Gastrocnemius medialis (tissue), 4 donors: ENCODE measurements at regions not wholly inside any gene's neighbourhood (a gene's known extent, or its start where the extent isn't known, plus 50 kb on each side); places are given as distances from the start of the nearest gene placed in this dataset.
"Not testable (repeated sequence)": the region's sequence is repeated elsewhere in the genome, so short reads cannot be mapped to it uniquely, and the experiment has no call there.

Source experiments
- ATAC-seq, 2 donors: fragments of 150-250 bp; one replicate each; pipeline ENCODE4 v1.9.1; 2016
- DNase-seq, 2 donors: peaks; one replicate each; pipeline ENCODE4 v3.0.0-alpha.2; 2019
- H3K27ac ChIP-seq, 4 donors: fragments of 200-600 bp; sonication (generic); 1 replicate in 1 of 4; 2 replicates in 3 of 4; pipeline ENCODE4 v1.5.1; 2016 to 2018; ENCODE audit warnings: mild to moderate bottlenecking in 2 of 4, moderate library complexity in 1 of 4
- H3K27me3 ChIP-seq, 3 donors: fragments of 200-600 bp; sonication (generic) in 2 of 3; 1 replicate in 1 of 3; 2 replicates in 2 of 3; pipeline versions ENCODE4 v1.5.1 to v1.6.0; 2016 to 2019; ENCODE audit warnings: mild to moderate bottlenecking in 1 of 3, moderate library complexity in 1 of 3
- H3K36me3 ChIP-seq, 2 donors: fragments of 200-600 bp; sonication (generic) in 1 of 2; one replicate each; pipeline ENCODE4 v1.5.1; 2017 to 2018
- H3K4me1 ChIP-seq, 2 donors: fragments of 200-600 bp; sonication (generic) in 1 of 2; one replicate each; pipeline ENCODE4 v1.5.1; 2016 to 2017; ENCODE audit warnings: mild to moderate bottlenecking in 2 of 2
- H3K4me3 ChIP-seq, 4 donors: fragments of 200-600 bp; sonication (generic) in 3 of 4; 1 replicate in 1 of 4; 2 replicates in 3 of 4; pipeline ENCODE4 v1.5.1; 2016 to 2019; ENCODE audit warnings: mild to moderate bottlenecking in 2 of 4
- H3K9me3 ChIP-seq, 3 donors: fragments of 200-600 bp; sonication (generic) in 2 of 3; 1 replicate in 1 of 3; 2 replicates in 2 of 3; pipeline ENCODE4 v1.5.1; 2016 to 2019
- POLR2A ChIP-seq, 2 donors: fragments of 450-650 bp; IDR thresholded peaks; one replicate each; pipeline ENCODE4 v1.6.1; 2017; ENCODE audit warnings: antibody characterized with exemption in 2 of 2, mild to moderate bottlenecking in 2 of 2, moderate library complexity in 2 of 2
- in situ Hi-C, 4 donors: fragments of 200-750 bp; cut with MboI; loops; one replicate each; pipeline versions ENCODE4 v1.15.0 to v1.8.0; 2017; ENCODE audit warnings: low sequenced_read_pairs in 4 of 4
- intact Hi-C: fragments of 100-400 bp; cut with DNase I; formaldehyde crosslinking; loops from one replicate; pipeline ENCODE4 v1.15.1; 2023; ENCODE audit warnings: low total_unique reads
- TF ChIP-seq, protein P1 (sequence below), 5 experiments: fragments of 450-650 bp in 3 of 5; fragments of 200-600 bp in 2 of 5; sonication (generic) in 2 of 5; IDR thresholded peaks in 4 of 5; conservative IDR thresholded peaks in 1 of 5; 1 replicate in 4 of 5; 2 replicates in 1 of 5; pipeline ENCODE4 v1.5.1; 2016 to 2019; ENCODE audit warnings: antibody characterized with exemption in 5 of 5, mild to moderate bottlenecking in 3 of 5, moderate library complexity in 3 of 5

DNA sequence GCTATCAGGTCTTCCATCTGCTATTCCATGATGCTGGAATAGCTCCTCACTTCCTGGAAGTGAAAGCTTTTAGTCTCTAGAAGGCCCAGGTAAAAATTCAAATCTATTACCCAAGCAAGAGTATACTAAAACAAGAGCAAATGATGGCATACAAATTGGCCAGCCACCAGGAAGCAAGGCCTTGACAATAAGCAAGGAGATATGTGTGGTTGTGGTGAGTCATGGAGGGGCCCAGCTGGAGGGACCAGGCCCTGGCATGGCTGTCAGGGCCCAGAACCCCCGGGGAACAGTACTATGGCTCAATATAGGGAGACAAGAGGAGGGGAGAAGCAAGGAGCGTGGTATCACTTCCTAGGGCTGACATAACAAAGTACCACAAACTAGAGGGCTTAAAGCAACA is 358.7 kb downstream of the RRAGC start:
- no peak for TF ChIP-seq POLR2A (IDR thresholded peaks at IDR 0.05)
- TF ChIP-seq, protein P1, sequence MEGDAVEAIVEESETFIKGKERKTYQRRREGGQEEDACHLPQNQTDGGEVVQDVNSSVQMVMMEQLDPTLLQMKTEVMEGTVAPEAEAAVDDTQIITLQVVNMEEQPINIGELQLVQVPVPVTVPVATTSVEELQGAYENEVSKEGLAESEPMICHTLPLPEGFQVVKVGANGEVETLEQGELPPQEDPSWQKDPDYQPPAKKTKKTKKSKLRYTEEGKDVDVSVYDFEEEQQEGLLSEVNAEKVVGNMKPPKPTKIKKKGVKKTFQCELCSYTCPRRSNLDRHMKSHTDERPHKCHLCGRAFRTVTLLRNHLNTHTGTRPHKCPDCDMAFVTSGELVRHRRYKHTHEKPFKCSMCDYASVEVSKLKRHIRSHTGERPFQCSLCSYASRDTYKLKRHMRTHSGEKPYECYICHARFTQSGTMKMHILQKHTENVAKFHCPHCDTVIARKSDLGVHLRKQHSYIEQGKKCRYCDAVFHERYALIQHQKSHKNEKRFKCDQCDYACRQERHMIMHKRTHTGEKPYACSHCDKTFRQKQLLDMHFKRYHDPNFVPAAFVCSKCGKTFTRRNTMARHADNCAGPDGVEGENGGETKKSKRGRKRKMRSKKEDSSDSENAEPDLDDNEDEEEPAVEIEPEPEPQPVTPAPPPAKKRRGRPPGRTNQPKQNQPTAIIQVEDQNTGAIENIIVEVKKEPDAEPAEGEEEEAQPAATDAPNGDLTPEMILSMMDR (IDR thresholded peaks at IDR 0.05 in 4 of 5, conservative IDR thresholded peaks at IDR 0.05 in 1 of 5): no peak
- Histone ChIP-seq H3K4me1 (no peaks in the 10 kb centered on the region), H3K4me3 (no peak overlapping the region), H3K27ac (no peak overlapping the region), H3K27me3 (peaks cover 0 to 4% (median 3%) of the 10 kb centered on the region in 3 donors), H3K9me3 (no peaks in the 10 kb centered on the region), H3K36me3 (no peaks in the 10 kb centered on the region)
- in situ Hi-C loops (no loop called here), intact Hi-C loops (no loop called here)
- no peak for DNase-seq
- no peak for ATAC-seq

DNA sequence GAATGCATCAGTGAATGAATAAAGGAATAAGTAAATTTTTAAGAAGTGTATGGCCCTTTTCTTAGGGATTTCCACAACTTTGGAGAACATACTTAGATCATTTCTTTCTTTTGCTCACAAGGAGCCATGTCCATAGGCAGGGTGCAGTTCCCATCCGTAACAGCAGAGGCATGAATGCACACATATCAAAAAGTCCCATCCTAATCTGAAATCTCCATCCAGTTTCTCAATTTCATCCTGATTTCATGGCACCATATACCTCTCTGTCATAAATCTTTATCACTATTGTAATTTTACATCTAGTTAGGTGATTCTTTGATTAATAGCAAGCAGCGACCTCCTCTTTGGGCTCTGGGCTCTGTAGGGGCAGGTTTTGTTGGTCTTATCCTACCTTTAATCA is 359.2 kb downstream of the RRAGC start:
- no peak for ATAC-seq
- Histone ChIP-seq H3K27ac (no peak overlapping the region), H3K27me3 (peaks cover 0 to 4% (median 0%) of the 10 kb centered on the region in 3 donors), H3K36me3 (no peaks in the 10 kb centered on the region), H3K4me3 (no peak overlapping the region), H3K4me1 (no peaks in the 10 kb centered on the region), H3K9me3 (no peaks in the 10 kb centered on the region)
- no peak for DNase-seq
- in situ Hi-C loops (no loop called here), intact Hi-C loops (no loop called here)
- TF ChIP-seq, protein P1 (IDR thresholded peaks at IDR 0.05 in 4 of 5, conservative IDR thresholded peaks at IDR 0.05 in 1 of 5): no peak
- TF ChIP-seq POLR2A (IDR thresholded peaks at IDR 0.05): no peak

DNA sequence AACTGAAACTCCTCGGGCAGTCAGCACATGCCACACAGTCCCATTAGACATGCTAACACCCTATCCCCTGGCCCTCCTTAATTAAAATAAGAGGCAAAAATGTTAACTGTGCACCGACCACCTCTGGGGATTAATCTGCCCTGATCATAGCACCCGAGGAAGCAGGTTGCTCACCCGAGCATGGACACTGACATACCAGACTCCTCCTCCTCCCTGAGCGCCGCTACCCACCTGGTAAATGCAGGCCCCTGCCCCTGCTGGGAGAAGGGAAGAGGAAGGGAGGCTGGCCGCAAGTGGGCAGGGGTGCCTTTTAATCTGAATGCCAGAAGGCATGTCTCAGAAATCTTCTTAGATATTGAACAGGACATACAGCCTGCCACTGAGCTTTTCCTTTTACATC is 360.9 kb downstream of the RRAGC start:
- H3K4me3 ChIP-seq: no peak overlapping the region
- H3K9me3 ChIP-seq: no peaks in the 10 kb centered on the region
- DNase-seq: no peak
- H3K27me3 ChIP-seq: peaks cover 0 to 2% (median 0%) of the 10 kb centered on the region in 3 donors
- no peak for ATAC-seq
- TF ChIP-seq, protein P1 (IDR thresholded peaks at IDR 0.05 in 4 of 5, conservative IDR thresholded peaks at IDR 0.05 in 1 of 5): no peak
- no peak for TF ChIP-seq POLR2A (IDR thresholded peaks at IDR 0.05)
- intact Hi-C loops (no loop called here), in situ Hi-C loops (no loop called here)
- H3K4me1 ChIP-seq: no peaks in the 10 kb centered on the region
- no peaks in the 10 kb centered on the region for H3K36me3 ChIP-seq
- H3K27ac ChIP-seq: no peak overlapping the region

DNA sequence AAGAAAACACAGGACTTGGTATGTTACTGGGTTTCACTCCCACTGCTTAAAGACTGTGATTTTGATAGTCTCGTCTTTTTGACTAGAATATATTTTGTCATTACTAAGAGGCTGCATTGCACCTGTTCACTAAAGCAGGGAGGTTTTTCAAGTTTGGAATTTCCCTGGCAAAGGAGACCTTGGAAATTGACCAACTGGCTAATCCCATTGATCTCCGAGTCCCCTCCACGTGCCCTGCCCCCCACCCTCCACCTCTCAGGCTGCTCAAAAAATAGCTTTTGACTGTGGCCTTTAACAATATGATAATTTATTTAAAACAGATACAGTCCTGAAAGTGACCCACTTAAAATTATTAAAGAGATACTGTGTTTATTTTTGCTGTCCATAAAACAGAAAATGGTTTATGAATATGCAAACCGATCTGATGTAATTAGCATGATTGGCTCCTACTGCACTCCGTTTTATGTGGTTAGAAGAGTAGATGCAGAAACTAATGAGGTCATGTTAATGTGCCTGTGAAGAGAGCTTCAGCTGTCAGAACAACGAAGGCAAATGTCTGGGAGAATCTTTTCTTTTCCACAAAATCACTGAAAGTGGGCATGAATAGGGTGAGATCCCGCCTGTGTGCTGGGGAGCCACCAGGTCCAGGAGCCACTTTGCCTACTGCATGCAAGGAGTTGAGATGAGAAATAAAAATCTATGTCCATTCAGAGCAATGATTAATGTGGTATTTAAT is 361.5 kb downstream of the RRAGC start:
- H3K36me3 ChIP-seq: no peaks in the 10 kb centered on the region
- no peaks in the 10 kb centered on the region for H3K9me3 ChIP-seq
- no peaks in the 10 kb centered on the region for H3K4me1 ChIP-seq
- in situ Hi-C loops: no loop called here
- TF ChIP-seq POLR2A (IDR thresholded peaks at IDR 0.05): no peak
- TF ChIP-seq, protein P1 (IDR thresholded peaks at IDR 0.05 in 4 of 5, conservative IDR thresholded peaks at IDR 0.05 in 1 of 5): no peak
- no peak for DNase-seq
- no peak overlapping the region for H3K4me3 ChIP-seq
- peaks cover 0 to 2% (median 0%) of the 10 kb centered on the region in 3 donors for H3K27me3 ChIP-seq
- intact Hi-C loops: no loop called here
- no peak overlapping the region for H3K27ac ChIP-seq
- ATAC-seq: no peak

DNA sequence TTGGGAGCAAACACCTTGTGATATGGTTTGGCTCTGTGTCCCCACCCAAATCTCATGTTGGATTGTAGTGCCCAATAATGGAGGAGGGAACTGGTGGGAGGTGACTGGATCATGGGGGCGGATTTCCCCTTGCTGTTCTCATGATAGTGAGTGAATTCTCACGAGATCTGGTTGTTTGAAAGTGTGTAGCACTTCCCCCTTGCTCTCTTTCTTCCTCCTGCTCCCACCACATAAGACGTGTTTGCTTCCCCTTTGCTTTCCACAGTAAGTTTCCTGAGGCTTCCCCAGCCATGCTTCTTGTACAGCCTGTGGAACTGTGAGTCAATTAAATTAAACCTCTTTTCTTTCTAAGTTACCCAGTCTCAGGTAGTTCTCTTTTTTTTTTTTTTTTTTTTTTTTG is 366.3 kb downstream of the RRAGC start:
- H3K4me3 ChIP-seq, H3K36me3 ChIP-seq, DNase-seq, in situ Hi-C loops, H3K27me3 ChIP-seq, H3K27ac ChIP-seq, H3K4me1 ChIP-seq, ATAC-seq, H3K9me3 ChIP-seq, intact Hi-C loops: not testable (repeated sequence)
